NCI-H2196 (cell line): ENCODE measurements at regions not wholly inside any gene's neighbourhood (a gene's known extent, or its start where the extent isn't known, plus 50 kb on each side); places are given as distances from the start of the nearest gene placed in this dataset.
A peak's percentile ranks its signal among the peaks of the same experiment; 100 is the strongest.

Source experiments
- DNase-seq: peaks from one replicate; lab custom pipeline; 2025; ENCODE audit not compliant: unreplicated experiment; lab: John Stamatoyannopoulos, UW

DNA sequence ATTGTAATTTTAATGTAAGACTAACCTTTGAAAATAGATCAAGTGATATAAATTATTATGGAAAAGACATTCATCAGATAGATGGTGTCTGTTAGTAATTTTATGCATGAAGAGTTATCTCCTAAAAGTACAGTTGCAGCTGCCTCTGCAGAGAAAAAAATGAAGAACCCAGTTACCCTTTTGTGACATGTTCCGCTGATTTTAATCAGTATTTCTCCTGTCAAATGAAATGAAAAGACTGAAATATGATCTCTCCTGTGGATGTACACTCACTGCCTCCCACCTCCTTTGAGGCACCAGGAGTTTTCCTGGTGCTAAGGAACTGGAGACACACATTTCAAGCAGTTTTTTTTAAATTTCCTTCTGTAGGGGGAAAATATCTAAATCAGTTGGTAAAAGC lies 277.4 kb downstream of the KIF4B start:
- no peak for DNase-seq

DNA sequence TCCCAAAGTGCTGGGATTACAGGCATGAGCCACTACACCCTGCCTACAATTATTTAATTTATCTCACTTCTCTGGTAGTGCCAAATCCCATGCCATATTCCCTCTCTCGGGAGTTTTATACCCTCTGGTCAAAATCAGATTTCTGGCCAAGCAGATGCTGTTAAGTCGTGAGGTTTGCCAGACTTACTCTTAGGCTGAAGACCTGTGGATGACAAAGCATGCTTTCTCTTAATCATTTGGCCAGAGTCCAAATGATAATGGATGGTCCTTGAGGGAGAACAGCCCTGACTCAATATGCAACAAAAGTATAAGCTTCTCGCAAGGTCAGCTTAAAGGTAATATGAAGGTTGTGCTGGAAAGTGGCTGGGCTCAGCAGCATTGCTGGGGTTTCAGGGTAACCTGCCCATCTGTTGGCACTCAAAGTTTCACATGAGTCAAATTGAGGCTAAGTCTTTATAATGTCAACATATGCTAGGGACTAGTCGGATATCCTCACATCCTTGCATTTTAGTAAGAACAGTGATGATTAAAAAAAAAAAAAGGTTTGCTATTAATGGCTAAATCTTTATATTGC lies 280.1 kb downstream of the KIF4B start:
- no peak for DNase-seq

GRCh38 chr5:155295111-155295510 lies 281.6 kb downstream of the KIF4B start:
- DNase-seq = no peak

GRCh38 chr5:155299386-155300005 lies 285.9 kb downstream of the KIF4B start:
- DNase-seq = peak; percentile 57

GRCh38 chr5:155303120-155303519 lies 289.6 kb downstream of the KIF4B start:
- no peak for DNase-seq

GRCh38 chr5:155307229-155307628 lies 293.7 kb downstream of the KIF4B start:
- no peak for DNase-seq

GRCh38 chr5:155308289-155308688 lies 294.7 kb downstream of the KIF4B start:
- no peak for DNase-seq

DNA sequence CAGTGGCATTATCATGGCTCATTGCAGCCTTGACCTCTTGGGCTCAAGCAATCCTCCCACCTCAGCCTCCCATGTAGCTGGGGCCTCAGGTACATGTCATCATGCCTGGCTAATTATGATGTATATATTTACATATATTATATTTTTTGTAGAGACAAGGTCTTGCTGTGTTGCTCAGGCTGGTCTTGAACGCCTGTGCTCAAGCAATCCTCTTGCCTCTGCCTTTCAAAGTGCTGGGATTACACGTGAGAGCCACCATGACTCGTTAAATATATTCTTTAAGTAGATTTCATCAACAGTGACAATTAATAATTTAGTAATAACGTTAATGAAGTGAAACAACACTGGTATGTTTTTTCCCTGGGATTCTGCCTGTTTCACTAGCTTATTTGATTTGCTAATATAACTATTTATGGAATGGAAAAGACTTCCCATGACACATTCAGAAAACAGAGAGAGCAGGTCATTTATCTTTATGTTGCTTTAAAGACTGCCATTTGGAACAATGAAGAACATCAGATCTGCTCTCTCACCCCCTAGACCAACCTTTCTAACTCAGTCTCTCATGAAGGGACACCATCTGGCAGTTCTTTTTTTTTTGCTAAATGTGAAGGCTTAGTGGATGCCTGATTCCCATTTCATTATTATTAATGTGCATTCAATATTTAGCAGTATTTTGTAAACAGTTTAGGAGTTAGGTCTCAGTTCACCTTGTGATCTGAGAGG lies 295.6 kb downstream of the KIF4B start:
- no peak for DNase-seq

GRCh38 chr5:155311721-155312120 lies 298.2 kb downstream of the KIF4B start:
- no peak for DNase-seq

GRCh38 chr5:155313518-155313917 lies 300.0 kb downstream of the KIF4B start:
- DNase-seq = no peak

- DNase-seq = no peak
These were observed 302.6 kb downstream of the KIF4B start for GRCh38 chr5:155316070-155316714.

DNA sequence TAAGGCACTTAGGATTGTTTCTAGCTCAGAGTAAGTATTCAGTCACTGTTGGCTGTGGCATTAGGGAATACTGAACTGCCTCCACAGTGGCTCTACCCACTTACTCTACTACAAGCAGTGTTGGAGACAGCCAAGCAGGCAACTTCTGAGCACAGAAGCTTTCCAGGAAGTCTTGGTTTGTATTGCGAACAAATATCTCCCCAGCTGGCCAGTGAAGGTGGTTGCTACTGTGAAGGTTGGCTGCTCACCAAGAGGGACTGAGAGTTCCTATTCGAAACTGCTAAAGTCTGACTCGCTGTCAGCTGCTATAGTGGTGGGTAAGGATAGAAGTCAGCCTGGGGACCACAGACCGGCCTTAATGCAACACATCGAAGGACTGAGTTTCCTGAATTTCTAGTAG lies 319.1 kb downstream of the KIF4B start:
- DNase-seq = no peak

DNA sequence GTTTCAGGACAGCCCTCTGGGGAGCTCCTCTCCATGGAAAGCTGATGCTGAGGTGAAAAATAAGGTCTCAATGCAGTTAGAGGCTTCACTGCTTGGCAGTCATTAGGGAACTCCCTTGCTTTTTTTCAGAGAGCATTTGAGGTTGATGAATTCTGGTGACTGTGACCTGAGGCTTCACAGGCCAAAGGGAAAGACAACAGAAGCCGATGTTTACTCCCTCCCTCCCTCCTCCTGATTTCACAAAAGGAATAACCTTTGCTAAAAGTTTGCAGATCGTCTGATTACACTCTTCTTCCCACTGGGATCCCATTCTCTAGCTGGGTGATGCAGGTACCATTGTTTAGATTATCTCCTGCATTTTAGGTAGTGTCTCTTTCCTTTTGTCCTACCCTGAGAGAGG lies 329.4 kb downstream of the KIF4B start:
- no peak for DNase-seq

DNA sequence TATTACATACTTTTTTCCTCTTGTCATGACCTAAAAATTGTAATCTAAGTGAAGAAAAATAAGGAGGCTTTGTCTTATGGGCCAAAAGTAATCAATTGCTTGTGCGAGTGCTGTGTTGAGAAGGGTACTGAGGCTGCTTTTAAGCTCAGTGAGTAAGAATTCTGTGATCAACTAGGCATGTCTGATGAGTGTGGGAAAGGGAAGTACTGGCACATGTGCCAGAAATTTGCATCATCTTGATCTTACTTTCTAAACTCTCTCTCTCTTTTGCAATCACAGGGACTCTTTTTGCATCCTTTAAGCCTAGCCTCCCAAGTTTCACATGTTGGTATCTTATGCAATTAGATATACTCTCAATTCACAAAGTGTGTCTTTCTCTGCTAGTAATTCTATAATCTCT lies 329.9 kb downstream of the KIF4B start:
- DNase-seq = no peak

- no peak for DNase-seq
These were observed 339.7 kb downstream of the KIF4B start for GRCh38 chr5:155353231-155353630.

DNA sequence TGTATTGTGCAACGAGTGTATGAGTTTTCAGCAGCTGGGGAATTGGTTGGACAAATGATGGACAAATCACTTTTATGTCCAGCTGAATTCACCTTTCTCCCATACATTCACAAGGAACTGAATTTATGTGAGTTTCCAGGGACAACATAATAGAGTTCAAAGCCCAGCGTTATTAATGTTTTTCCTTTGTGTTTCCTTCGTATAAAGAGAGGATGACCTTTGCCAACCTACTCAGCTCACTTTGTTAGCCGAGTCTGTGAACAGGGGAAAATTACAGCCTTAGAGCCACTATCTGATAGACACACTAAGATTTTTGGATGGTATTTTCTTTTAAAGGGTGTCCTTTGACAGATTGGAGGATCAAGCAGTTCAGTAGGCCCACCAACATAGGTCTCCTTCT lies 352.5 kb downstream of the KIF4B start:
- no peak for DNase-seq

- no peak for DNase-seq
These were observed 354.3 kb downstream of the KIF4B start for GRCh38 chr5:155367841-155368240.

DNA sequence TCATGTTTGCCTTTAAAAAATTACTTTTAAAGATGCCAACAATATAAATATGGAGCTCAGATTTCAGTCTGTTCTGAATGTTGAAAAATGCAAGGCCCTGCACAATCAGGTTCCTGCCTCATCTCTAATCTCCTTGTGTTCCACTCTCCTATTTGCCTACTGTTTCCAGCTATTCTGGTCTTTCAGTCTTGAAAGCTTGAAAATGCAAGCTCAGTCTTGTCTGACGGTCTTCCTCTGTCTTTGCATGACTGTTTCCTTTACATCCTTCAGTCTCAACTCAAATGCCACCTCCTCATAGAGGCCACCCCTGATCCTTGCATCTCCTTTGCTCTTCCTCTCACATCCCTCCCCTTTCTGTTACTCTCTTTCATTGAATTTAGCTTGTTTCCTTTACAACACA lies 354.9 kb downstream of the KIF4B start:
- DNase-seq = no peak

- DNase-seq = no peak
These were observed 366.9 kb downstream of the KIF4B start for GRCh38 chr5:155380480-155380879.

GRCh38 chr5:155381654-155382053 lies 368.1 kb downstream of the KIF4B start:
- DNase-seq = no peak

GRCh38 chr5:155389498-155389897 lies 375.9 kb downstream of the KIF4B start:
- peak; percentile 15 for DNase-seq

- DNase-seq = no peak
These were observed 381.2 kb downstream of the KIF4B start for GRCh38 chr5:155394727-155395126.
